Neuronal stem cell (in vitro differentiated cells): ENCODE measurements at regions not wholly inside any gene's neighbourhood (a gene's known extent, or its start where the extent isn't known, plus 50 kb on each side); places are given as distances from the start of the nearest gene placed in this dataset.
"Not testable (repeated sequence)": the region's sequence is repeated elsewhere in the genome, so short reads cannot be mapped to it uniquely, and the experiment has no call there.

ENCODE experiments used
- DNase-seq: peaks from one replicate; pipeline ENCODE4 v3.0.0-alpha.2; 2013; ENCODE audit warnings: low spot score
- H2AFZ ChIP-seq: one replicate; pipeline ENCODE4 v1.6.1; 2013; ENCODE audit warnings: mild to moderate bottlenecking, low read length, inconsistent platforms
- H2AK5ac ChIP-seq: 2 replicates; pipeline ENCODE4 v1.6.1; 2013; ENCODE audit warnings: low read depth, mild to moderate bottlenecking, inconsistent platforms, low read length, moderate library complexity, mixed read lengths
- H2BK120ac ChIP-seq: 2 replicates; pipeline ENCODE4 v1.6.1; 2013; ENCODE audit warnings: low read depth, mild to moderate bottlenecking, inconsistent platforms, low read length, moderate library complexity, mixed read lengths
- H2BK12ac ChIP-seq: one replicate; pipeline ENCODE4 v1.6.1; 2013; ENCODE audit warnings: low read length, inconsistent platforms
- H2BK15ac ChIP-seq: 2 replicates; pipeline ENCODE4 v1.6.1; 2013; ENCODE audit warnings: mild to moderate bottlenecking, low read length, inconsistent platforms, mixed read lengths
- H2BK5ac ChIP-seq: one replicate; pipeline ENCODE4 v1.6.1; 2013; ENCODE audit warnings: inconsistent platforms, mild to moderate bottlenecking, low read length, moderate library complexity
- H3K14ac ChIP-seq: one replicate; pipeline ENCODE4 v1.6.1; 2013; ENCODE audit warnings: low read length, inconsistent platforms
- H3K18ac ChIP-seq: 2 replicates; pipeline ENCODE4 v1.6.1; 2013; ENCODE audit warnings: low read length, inconsistent platforms
- H3K23ac ChIP-seq: 2 replicates; pipeline ENCODE4 v1.6.1; 2013; ENCODE audit warnings: low read depth, mild to moderate bottlenecking, mixed read lengths, low read length, inconsistent platforms; ENCODE audit not compliant: poor library complexity
- H3K27ac ChIP-seq: replicated peaks from 3 replicates; pipeline ENCODE4 v1.5.1; 2013; ENCODE audit warnings: low read length, inconsistent platforms
- H3K27me3 ChIP-seq, 3 experiments: 2 replicates each; pipeline ENCODE4 v1.6.1; 2013; ENCODE audit warnings: low read length in 3 of 3, mild to moderate bottlenecking in 2 of 3, inconsistent platforms in 1 of 3, low read depth in 1 of 3, mixed read lengths in 1 of 3, moderate library complexity in 1 of 3; ENCODE audit not compliant: control insufficient read depth in 3 of 3, insufficient read depth in 3 of 3
- H3K36me3 ChIP-seq, 2 donors: replicated peaks in 1 of 2; 2 replicates each; pipeline ENCODE4 v1.6.1; 2013; ENCODE audit warnings: low read length in 2 of 2; ENCODE audit not compliant: control insufficient read depth in 2 of 2, insufficient read depth in 2 of 2
- H3K4ac ChIP-seq: 2 replicates; pipeline ENCODE4 v1.6.1; 2013; ENCODE audit warnings: inconsistent platforms, mild to moderate bottlenecking, low read length, moderate library complexity
- H3K4me1 ChIP-seq, 2 donors: 1 replicate in 1 of 2; 2 replicates in 1 of 2; pipeline ENCODE4 v1.6.1; 2013; ENCODE audit warnings: low read length in 2 of 2, low read depth in 1 of 2; ENCODE audit not compliant: control insufficient read depth in 2 of 2, insufficient read depth in 1 of 2
- H3K4me2 ChIP-seq: one replicate; pipeline ENCODE4 v1.6.1; 2013; ENCODE audit warnings: mild to moderate bottlenecking, low read length, inconsistent platforms; ENCODE audit not compliant: insufficient read depth, poor library complexity, severe bottlenecking
- H3K4me3 ChIP-seq, 2 donors: 2 replicates each; pipeline ENCODE4 v1.5.1; 2013; ENCODE audit warnings: low read length in 2 of 2, mild to moderate bottlenecking in 2 of 2, inconsistent platforms in 1 of 2, moderate library complexity in 1 of 2
- H3K79me1 ChIP-seq: one replicate; pipeline ENCODE4 v1.6.1; 2013; ENCODE audit warnings: low read depth, mild to moderate bottlenecking, inconsistent platforms, low read length, moderate library complexity
- H3K9ac ChIP-seq: one replicate; pipeline ENCODE4 v1.6.1; 2013; ENCODE audit warnings: mild to moderate bottlenecking, low read depth, low read length, inconsistent platforms; ENCODE audit not compliant: poor library complexity
- H3K9me3 ChIP-seq, 2 donors: replicated peaks in 1 of 2; 2 replicates each; pipeline versions ENCODE3 to v1.6.1; 2013; ENCODE audit warnings: low read length in 2 of 2, mild to moderate bottlenecking in 2 of 2, inconsistent platforms in 1 of 2, low read depth in 1 of 2, mixed read lengths in 1 of 2, moderate library complexity in 1 of 2; ENCODE audit not compliant: control insufficient read depth in 2 of 2, insufficient read depth in 1 of 2
- H4K8ac ChIP-seq: one replicate; pipeline ENCODE4 v1.6.1; 2013; ENCODE audit warnings: low read depth, mild to moderate bottlenecking, inconsistent platforms, low read length, moderate library complexity
- H4K91ac ChIP-seq: one replicate; pipeline ENCODE4 v1.6.1; 2013; ENCODE audit warnings: low read length, low read depth, mild to moderate bottlenecking, inconsistent platforms; ENCODE audit not compliant: poor library complexity
- WGBS, 2 donors: extraction: QIAGEN DNeasy Blood & Tissue Kit; methylation state at CpG; one replicate each; pipeline ENCODE4 v1.1.7; 2013; ENCODE audit warnings: missing lambda C conversion rate in 2 of 2, mixed read lengths in 1 of 2; ENCODE audit not compliant: insufficient read length in 2 of 2, insufficient replicate concordance in 1 of 2; ENCODE audit errors: extremely low coverage in 2 of 2; 5-methylcytosine and 5-hydroxymethylcytosine counted together

GRCh38 chr7:82668676-82669075 lies 225.1 kb upstream of the CACNA2D1 start:
- H3K36me3 ChIP-seq: no peaks in the 10 kb centered on the region
- H2BK15ac ChIP-seq: no peak overlapping the region
- H2BK120ac ChIP-seq: no peak overlapping the region
- H3K4me3 ChIP-seq: no peak overlapping the region
- no peak overlapping the region for H3K27ac ChIP-seq
- no peak overlapping the region for H3K4me2 ChIP-seq
- WGBS, 2 donors: no CpG with 5 or more reads among the region's 2 CpGs
- H4K8ac ChIP-seq: no peak overlapping the region
- no peak overlapping the region for H2AK5ac ChIP-seq
- H2AFZ ChIP-seq: no peak overlapping the region
- no peak overlapping the region for H3K14ac ChIP-seq
- no peak for DNase-seq
- H3K23ac ChIP-seq: no peak overlapping the region
- no peak overlapping the region for H2BK5ac ChIP-seq
- no peak overlapping the region for H3K4ac ChIP-seq
- no peaks in the 10 kb centered on the region for H3K27me3 ChIP-seq
- H3K18ac ChIP-seq: no peak overlapping the region
- H2BK12ac ChIP-seq: no peak overlapping the region
- H3K4me1 ChIP-seq: no peaks in the 10 kb centered on the region
- H3K79me1 ChIP-seq: no peaks in the 10 kb centered on the region
- H3K9ac ChIP-seq: no peak overlapping the region
- H3K9me3 ChIP-seq: no peaks in the 10 kb centered on the region
- no peak overlapping the region for H4K91ac ChIP-seq

GRCh38 chr7:82665966-82666507 lies 222.5 kb upstream of the CACNA2D1 start:
- H2AK5ac ChIP-seq: no peak overlapping the region
- H2BK12ac ChIP-seq: no peak overlapping the region
- H3K4me3 ChIP-seq: no peak overlapping the region
- H3K4me1 ChIP-seq: no peaks in the 10 kb centered on the region
- no peak overlapping the region for H4K91ac ChIP-seq
- no peak overlapping the region for H3K14ac ChIP-seq
- no peak overlapping the region for H2BK120ac ChIP-seq
- no peak overlapping the region for H3K9ac ChIP-seq
- no peaks in the 10 kb centered on the region for H3K36me3 ChIP-seq
- WGBS, 2 donors: no CpG with 5 or more reads among the region's 5 CpGs
- H3K27me3 ChIP-seq: no peaks in the 10 kb centered on the region
- no peak overlapping the region for H3K27ac ChIP-seq
- H3K23ac ChIP-seq: no peak overlapping the region
- DNase-seq: no peak
- no peak overlapping the region for H3K4me2 ChIP-seq
- no peak overlapping the region for H2BK5ac ChIP-seq
- H3K9me3 ChIP-seq: no peaks in the 10 kb centered on the region
- no peak overlapping the region for H2BK15ac ChIP-seq
- H4K8ac ChIP-seq: no peak overlapping the region
- no peaks in the 10 kb centered on the region for H3K79me1 ChIP-seq
- peak overlapping the region; percentile 5 for H2AFZ ChIP-seq
- no peak overlapping the region for H3K18ac ChIP-seq
- H3K4ac ChIP-seq: no peak overlapping the region

- no peak overlapping the region for H3K27ac ChIP-seq
- H3K18ac ChIP-seq: no peak overlapping the region
- H2AK5ac ChIP-seq: no peak overlapping the region
- no peak overlapping the region for H2BK15ac ChIP-seq
- H3K23ac ChIP-seq: no peak overlapping the region
- H3K4me1 ChIP-seq: no peaks in the 10 kb centered on the region
- no CpG with 5 or more reads among the region's 1 CpG for WGBS, 2 donors
- no peaks in the 10 kb centered on the region for H3K9me3 ChIP-seq
- no peak overlapping the region for H2BK5ac ChIP-seq
- H3K4me2 ChIP-seq: no peak overlapping the region
- H3K4ac ChIP-seq: no peak overlapping the region
- no peaks in the 10 kb centered on the region for H3K36me3 ChIP-seq
- H3K9ac ChIP-seq: no peak overlapping the region
- no peak overlapping the region for H3K4me3 ChIP-seq
- H4K8ac ChIP-seq: no peak overlapping the region
- H2AFZ ChIP-seq: no peak overlapping the region
- H2BK120ac ChIP-seq: no peak overlapping the region
- no peak for DNase-seq
- H3K79me1 ChIP-seq: no peaks in the 10 kb centered on the region
- no peak overlapping the region for H4K91ac ChIP-seq
- H3K14ac ChIP-seq: no peak overlapping the region
- H3K27me3 ChIP-seq: no peaks in the 10 kb centered on the region
- H2BK12ac ChIP-seq: no peak overlapping the region
These were observed 212.4 kb upstream of the CACNA2D1 start for GRCh38 chr7:82655965-82656364.

- H3K9ac ChIP-seq, H3K27ac ChIP-seq, H2AK5ac ChIP-seq, H3K14ac ChIP-seq, H3K4me1 ChIP-seq, H2BK12ac ChIP-seq, H3K4ac ChIP-seq, H3K9me3 ChIP-seq, H2AFZ ChIP-seq, H3K4me3 ChIP-seq, H2BK5ac ChIP-seq, H3K18ac ChIP-seq, H2BK15ac ChIP-seq, DNase-seq, H3K23ac ChIP-seq, H3K4me2 ChIP-seq, H3K27me3 ChIP-seq, H2BK120ac ChIP-seq, H4K8ac ChIP-seq, H3K79me1 ChIP-seq, H3K36me3 ChIP-seq, H4K91ac ChIP-seq: not testable (repeated sequence)
- no CpG with 5 or more reads among the region's 10 CpGs for WGBS, 2 donors
These were observed 206.5 kb upstream of the CACNA2D1 start for GRCh38 chr7:82650095-82650494.
